Muscle layer of colon (tissue), 2 donors: ENCODE measurements at regions not wholly inside any gene's neighbourhood (a gene's known extent, or its start where the extent isn't known, plus 50 kb on each side); places are given as distances from the start of the nearest gene placed in this dataset.
"Not testable (repeated sequence)": the region's sequence is repeated elsewhere in the genome, so short reads cannot be mapped to it uniquely, and the experiment has no call there.

Source experiments
- H3K27ac ChIP-seq: one replicate; pipeline ENCODE4 v1.7.0; 2013; ENCODE audit warnings: low read depth, mild to moderate bottlenecking, low read length, moderate library complexity
- H3K27me3 ChIP-seq, 2 donors: one replicate each; pipeline ENCODE4 v1.7.0; 2013; ENCODE audit warnings: low read length in 2 of 2, mild to moderate bottlenecking in 2 of 2; ENCODE audit not compliant: insufficient read depth in 2 of 2, control insufficient read depth in 1 of 2
- H3K36me3 ChIP-seq: one replicate; pipeline ENCODE4 v1.7.0; 2013; ENCODE audit warnings: mild to moderate bottlenecking, low read length; ENCODE audit not compliant: insufficient read depth
- H3K4me1 ChIP-seq: one replicate; pipeline ENCODE4 v1.7.0; 2013; ENCODE audit warnings: mild to moderate bottlenecking, low read length; ENCODE audit not compliant: insufficient read depth
- H3K4me3 ChIP-seq, 2 donors: one replicate each; pipeline ENCODE4 v1.7.0; 2013; ENCODE audit warnings: low read length in 2 of 2, low read depth in 1 of 2, mild to moderate bottlenecking in 1 of 2, moderate library complexity in 1 of 2
- H3K9ac ChIP-seq: one replicate; pipeline ENCODE4 v1.7.0; 2013; ENCODE audit warnings: low read length
- H3K9me3 ChIP-seq: one replicate; pipeline ENCODE4 v1.7.0; 2013; ENCODE audit warnings: mild to moderate bottlenecking, low read length
- donor health status: abdominal sarcoma.
- donor health status: Adenocarcinoma of cecum.

DNA sequence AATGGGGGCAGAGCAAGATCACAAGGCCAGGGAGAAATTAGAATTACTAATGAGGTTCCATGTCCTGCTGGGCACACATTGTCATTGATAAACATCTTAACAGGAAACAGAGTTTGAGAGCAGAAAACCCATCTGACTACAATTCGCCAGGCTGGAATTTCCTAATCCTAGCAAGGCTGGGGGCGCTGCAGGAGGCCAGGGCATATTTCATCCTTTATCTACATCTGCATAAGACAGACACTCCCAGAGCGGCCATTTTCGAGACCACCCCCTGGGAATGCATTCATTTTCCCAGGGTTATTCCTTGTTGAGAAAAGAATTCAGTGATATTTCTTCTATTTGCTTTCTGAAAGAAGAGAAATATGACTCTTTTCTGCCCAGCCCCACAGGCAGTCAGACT, 152.7 kb downstream of the SUCLG1 start:
- Histone ChIP-seq H3K27me3 (no peaks in the 10 kb centered on the region), H3K9ac (no peak overlapping the region), H3K4me1 (no peaks in the 10 kb centered on the region), H3K9me3 (no peaks in the 10 kb centered on the region), H3K36me3 (no peaks in the 10 kb centered on the region), H3K4me3 (no peak overlapping the region), H3K27ac (no peak overlapping the region)

DNA sequence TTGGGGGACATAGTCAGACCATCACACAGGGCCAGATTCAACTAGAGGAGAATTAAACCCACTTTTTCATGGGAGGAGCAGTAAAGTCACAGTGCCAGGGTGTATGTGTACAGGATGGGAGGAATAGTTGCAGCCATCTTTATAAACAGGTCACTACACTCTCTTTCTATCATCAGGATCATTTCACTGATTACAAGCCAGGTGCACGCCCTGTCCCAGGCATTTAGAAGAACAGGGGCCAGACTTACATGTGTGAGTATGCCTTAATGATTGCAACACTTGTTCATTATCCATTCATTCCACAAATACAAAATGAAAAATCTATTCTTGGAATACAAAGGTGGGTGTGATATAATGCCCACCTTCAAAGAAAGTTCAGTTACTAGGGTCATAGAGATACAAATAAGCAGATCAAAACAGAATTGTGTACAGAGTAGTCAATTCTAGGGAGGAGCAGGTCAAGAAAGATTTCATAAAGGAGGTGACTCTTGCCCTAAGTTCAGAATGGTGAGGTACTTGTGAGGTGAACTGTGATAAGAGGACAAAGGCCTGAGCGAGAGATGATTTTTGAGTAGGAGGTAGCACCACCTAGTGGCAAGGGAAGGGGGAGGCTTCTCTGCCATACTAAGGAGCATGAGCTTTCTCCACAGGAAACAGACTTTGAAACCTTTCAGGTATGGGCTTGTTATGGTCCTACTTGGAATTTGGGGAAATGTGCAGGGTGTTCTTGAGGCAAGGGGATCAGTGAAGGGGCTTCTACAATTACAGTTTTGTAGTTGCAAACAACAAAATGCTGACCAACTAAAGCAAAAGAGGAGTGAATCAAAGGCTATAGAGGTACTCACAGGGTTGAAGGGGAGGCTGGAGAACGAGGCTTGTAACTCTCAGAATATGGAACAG, 156.3 kb downstream of the SUCLG1 start:
- no peak overlapping the region for H3K27ac ChIP-seq
- H3K9ac ChIP-seq, result no peak overlapping the region
- H3K4me1 ChIP-seq, result no peaks in the 10 kb centered on the region
- no peak overlapping the region for H3K4me3 ChIP-seq
- no peaks in the 10 kb centered on the region for H3K27me3 ChIP-seq
- H3K9me3 ChIP-seq, result no peaks in the 10 kb centered on the region
- no peaks in the 10 kb centered on the region for H3K36me3 ChIP-seq

GRCh38 chr2:84301717-84302116, 157.4 kb downstream of the SUCLG1 start:
- Histone ChIP-seq H3K9me3 (no peaks in the 10 kb centered on the region), H3K4me3 (no peak overlapping the region), H3K36me3 (no peaks in the 10 kb centered on the region), H3K9ac (no peak overlapping the region), H3K4me1 (no peaks in the 10 kb centered on the region), H3K27me3 (no peaks in the 10 kb centered on the region), H3K27ac (no peak overlapping the region)

GRCh38 chr2:84300696-84301029, 158.4 kb downstream of the SUCLG1 start:
- no peaks in the 10 kb centered on the region for H3K4me1 ChIP-seq
- no peaks in the 10 kb centered on the region for H3K27me3 ChIP-seq
- no peaks in the 10 kb centered on the region for H3K9me3 ChIP-seq
- no peaks in the 10 kb centered on the region for H3K36me3 ChIP-seq
- no peak overlapping the region for H3K9ac ChIP-seq
- no peak overlapping the region for H3K27ac ChIP-seq
- H3K4me3 ChIP-seq, result no peak overlapping the region

DNA sequence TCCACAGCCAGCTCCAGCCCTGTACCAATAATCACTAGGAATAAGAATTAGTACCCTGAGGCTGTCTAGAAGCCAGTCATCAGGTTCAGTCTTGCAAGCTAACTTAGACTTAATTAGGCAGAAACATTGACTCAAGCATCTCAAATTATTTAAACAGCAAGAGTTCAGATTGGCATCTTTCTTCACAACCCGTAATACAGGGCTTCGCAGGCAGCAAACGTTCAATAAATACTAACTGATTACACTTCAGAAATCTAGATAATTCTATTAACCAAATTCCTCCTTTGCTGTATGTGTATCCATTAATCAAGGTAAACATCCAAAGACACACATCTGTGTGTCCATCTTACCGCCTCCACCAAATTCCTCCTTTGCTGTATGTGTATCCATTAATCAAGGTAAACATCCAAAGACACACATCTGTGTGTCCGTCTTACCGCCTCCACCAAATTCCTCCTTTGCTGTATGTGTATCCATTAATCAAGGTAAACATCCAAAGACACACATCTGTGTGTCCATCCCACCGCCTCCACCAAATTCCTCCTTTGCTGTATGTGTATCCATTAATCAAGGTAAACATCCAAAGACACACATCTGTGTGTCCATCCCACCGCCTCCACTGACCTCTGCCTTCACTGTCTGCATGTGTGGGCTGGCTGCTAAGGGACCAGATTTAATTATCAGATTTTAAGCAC, 158.9 kb downstream of the SUCLG1 start:
- not testable (repeated sequence) for H3K9ac ChIP-seq, H3K27ac ChIP-seq, H3K4me1 ChIP-seq, H3K9me3 ChIP-seq, H3K36me3 ChIP-seq, H3K4me3 ChIP-seq, H3K27me3 ChIP-seq

DNA sequence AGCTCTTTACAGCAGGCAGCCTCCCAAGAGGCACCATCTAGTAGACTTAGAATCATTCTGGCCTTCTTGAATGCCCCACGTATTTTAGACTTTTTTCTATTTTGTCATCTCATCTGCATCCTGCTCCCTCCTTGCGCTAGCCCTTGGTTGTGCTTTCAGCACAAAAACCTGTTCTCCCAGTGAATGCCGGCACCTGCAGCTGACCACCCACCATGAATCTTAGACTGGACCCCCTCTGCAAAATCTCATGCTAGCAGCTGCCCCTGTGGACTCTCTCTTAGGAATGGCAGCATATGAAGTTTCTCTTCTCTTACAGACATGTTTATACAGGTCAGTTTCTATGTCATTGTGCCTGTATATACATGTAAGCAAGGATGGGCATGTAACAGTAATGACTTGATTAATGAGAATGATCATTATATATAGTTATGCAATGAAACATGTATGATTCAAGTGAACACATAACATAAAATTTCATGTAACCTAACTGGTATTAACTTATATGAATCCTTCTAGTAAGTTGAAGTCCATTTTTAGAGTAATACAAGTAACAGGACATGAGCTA, 159.8 kb downstream of the SUCLG1 start:
- Histone ChIP-seq H3K4me1 (no peaks in the 10 kb centered on the region), H3K27ac (no peak overlapping the region), H3K9me3 (no peaks in the 10 kb centered on the region), H3K9ac (no peak overlapping the region), H3K27me3 (no peaks in the 10 kb centered on the region), H3K36me3 (no peaks in the 10 kb centered on the region), H3K4me3 (no peak overlapping the region)

GRCh38 chr2:84297155-84297554, 161.9 kb downstream of the SUCLG1 start:
- H3K9ac ChIP-seq, result no peak overlapping the region

GRCh38 chr2:84293791-84294380, 165.2 kb downstream of the SUCLG1 start:
- Histone ChIP-seq H3K9me3 (no peaks in the 10 kb centered on the region), H3K4me1 (no peaks in the 10 kb centered on the region), H3K4me3 (no peak overlapping the region), H3K9ac (no peak overlapping the region), H3K27ac (no peak overlapping the region), H3K27me3 (no peaks in the 10 kb centered on the region), H3K36me3 (no peaks in the 10 kb centered on the region)

More at GRCh38 chr2:84297155-84297554, 161.9 kb downstream of the SUCLG1 start:
- H3K27me3 ChIP-seq, result no peaks in the 10 kb centered on the region
- no peaks in the 10 kb centered on the region for H3K9me3 ChIP-seq
- H3K4me1 ChIP-seq, result no peaks in the 10 kb centered on the region
- no peak overlapping the region for H3K27ac ChIP-seq
- H3K36me3 ChIP-seq, result no peaks in the 10 kb centered on the region
- H3K4me3 ChIP-seq, result no peak overlapping the region

DNA sequence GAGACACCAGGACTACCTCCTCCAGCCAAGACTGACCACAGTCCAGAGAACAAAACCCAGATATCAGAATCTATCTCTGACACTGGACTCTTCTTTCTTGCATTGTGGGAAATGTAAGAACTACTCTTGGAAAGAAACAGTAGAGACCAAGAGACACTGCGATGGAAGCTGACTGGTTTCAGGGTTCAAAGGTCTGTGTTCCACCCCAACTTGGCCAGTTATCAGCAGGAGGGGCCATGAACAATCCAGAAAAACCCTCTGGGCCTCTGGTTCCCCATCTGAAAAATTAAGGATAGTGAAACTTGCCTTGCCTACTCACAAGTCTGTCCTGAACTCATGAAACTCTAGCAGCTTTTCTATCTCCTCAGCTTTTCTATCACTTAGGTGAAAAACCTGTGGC, 166.5 kb downstream of the SUCLG1 start:
- Histone ChIP-seq H3K27me3 (no peaks in the 10 kb centered on the region), H3K9ac (no peak overlapping the region), H3K27ac (no peak overlapping the region), H3K4me3 (no peak overlapping the region), H3K9me3 (no peaks in the 10 kb centered on the region), H3K4me1 (no peaks in the 10 kb centered on the region), H3K36me3 (no peaks in the 10 kb centered on the region)

- no peak overlapping the region for H3K27ac ChIP-seq
- no peaks in the 10 kb centered on the region for H3K36me3 ChIP-seq
- H3K27me3 ChIP-seq, result no peaks in the 10 kb centered on the region
- H3K9me3 ChIP-seq, result no peaks in the 10 kb centered on the region
- no peaks in the 10 kb centered on the region for H3K4me1 ChIP-seq
- no peak overlapping the region for H3K9ac ChIP-seq
- H3K4me3 ChIP-seq, result no peak overlapping the region
Measured at GRCh38 chr2:84290537-84290936, 168.5 kb downstream of the SUCLG1 start.

GRCh38 chr2:84288293-84288692, 170.8 kb downstream of the SUCLG1 start:
- no peak overlapping the region for H3K9ac ChIP-seq
- H3K4me3 ChIP-seq, result no peak overlapping the region
- H3K9me3 ChIP-seq, result no peaks in the 10 kb centered on the region
- no peaks in the 10 kb centered on the region for H3K27me3 ChIP-seq
- H3K36me3 ChIP-seq, result no peaks in the 10 kb centered on the region
- H3K4me1 ChIP-seq, result no peaks in the 10 kb centered on the region
- no peak overlapping the region for H3K27ac ChIP-seq
